Stimulated activated CD4-positive, alpha-beta T cell treated with anti-CD3 and anti-CD28 coated beads, Interleukin-15, amount 100 ng/mL, for 1 hour (primary cell): ENCODE measurements at regions not wholly inside any gene's neighbourhood (a gene's known extent, or its start where the extent isn't known, plus 50 kb on each side); places are given as distances from the start of the nearest gene placed in this dataset.
"Not testable (repeated sequence)": the region's sequence is repeated elsewhere in the genome, so short reads cannot be mapped to it uniquely, and the experiment has no call there.

Experiments
- DNase-seq, 2 donors: peaks; one replicate each; pipeline ENCODE4 v3.0.0-alpha.2; 2020; ENCODE audit warnings: low read depth in 1 of 2, low spot score in 1 of 2

DNA sequence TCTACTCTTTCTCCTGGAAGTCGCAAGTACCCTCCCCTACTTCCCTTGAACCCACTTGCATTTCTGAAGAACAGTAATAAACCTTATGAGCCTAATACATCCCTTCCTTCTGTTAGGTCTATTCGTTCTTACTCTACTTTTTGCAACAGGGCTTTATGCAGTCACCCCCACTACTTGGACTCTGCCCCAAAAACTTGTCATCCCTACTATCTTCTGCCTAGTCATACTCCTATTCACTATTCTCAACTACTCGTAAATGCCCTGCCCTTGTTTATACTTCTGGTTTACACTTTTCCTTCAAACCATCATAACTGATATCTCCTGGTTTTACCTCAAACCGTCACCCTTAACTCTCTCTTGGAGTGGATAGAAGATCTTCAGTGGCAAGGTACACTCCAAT, 55.2 kb upstream of the SLIT2 start:
- DNase-seq: no peak

DNA sequence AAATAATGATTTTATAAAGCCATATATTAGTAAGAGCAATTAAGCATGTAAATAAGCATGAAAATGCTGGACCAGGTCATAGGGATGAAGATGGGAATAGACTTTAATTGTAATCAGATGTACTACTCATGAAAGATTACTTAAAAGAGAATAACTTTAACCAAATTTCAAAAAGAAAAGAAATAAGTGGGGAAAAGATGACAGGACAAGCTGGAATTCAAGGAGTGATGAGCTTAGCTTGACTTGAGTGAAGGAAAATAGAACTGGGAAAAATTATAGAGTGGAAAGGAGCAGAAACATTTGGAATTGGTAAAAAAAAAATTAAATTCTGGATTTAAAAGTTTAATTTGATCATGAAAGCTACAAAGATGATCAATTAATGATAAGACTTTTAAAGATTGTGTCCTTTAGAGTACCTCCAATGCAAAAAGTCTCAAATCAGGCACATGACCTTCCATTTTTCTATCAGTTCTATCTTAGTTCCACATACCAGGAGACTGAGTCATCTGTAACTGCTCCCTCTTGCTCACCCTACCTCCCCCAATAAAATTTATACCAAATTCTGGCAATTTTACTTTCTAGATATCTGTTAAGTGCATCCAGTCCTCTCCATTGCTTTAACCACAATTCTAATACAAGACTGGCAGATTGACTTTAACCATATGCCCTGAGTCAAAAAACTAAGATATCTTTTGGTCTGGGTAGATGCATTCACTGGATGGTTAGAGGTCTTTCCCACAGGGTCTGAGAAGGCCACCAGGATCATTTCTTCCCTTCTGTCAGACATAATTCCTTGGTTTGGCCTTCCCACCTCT, 56.4 kb upstream of the SLIT2 start:
- DNase-seq: no peak

DNA sequence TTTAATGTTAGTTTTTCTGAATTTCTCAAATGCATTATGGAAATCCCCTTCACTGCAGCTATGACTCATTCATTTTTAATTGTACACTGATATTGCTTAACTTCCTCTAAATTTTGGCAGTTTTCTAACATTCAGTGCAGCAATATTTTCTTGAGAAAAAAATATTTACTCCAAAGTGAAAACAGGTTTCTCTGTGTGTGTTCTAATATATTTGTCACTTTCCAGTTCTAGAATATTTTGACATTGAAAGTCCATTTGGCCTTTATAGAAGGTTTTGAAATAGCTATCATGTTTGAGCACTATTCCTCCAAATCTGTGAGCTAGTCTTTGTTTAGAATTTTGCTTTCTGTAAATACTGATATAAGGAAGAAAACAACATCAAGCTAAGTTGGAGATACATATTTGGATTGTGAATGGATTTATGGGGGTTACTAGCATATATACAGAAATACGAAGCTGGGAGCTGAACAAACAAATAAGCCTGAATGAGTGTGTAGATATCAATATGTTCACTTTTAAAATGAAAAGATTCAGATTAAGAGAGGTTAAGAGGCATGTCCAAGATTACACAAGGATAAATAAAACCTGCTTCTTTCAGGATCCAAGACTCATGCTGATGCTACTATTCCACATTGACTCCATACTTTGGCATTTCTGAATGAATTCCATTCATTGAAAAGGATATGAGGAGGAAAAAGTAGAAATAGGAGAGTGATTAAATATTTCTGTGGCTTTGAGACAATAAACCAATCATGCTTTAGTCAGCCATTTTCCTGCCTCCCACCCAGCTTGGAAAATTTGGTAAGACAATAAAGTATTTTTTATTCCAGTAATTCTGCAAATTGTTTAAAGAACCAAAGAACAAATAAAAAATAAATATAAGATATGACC, 57.3 kb upstream of the SLIT2 start:
- no peak for DNase-seq

DNA sequence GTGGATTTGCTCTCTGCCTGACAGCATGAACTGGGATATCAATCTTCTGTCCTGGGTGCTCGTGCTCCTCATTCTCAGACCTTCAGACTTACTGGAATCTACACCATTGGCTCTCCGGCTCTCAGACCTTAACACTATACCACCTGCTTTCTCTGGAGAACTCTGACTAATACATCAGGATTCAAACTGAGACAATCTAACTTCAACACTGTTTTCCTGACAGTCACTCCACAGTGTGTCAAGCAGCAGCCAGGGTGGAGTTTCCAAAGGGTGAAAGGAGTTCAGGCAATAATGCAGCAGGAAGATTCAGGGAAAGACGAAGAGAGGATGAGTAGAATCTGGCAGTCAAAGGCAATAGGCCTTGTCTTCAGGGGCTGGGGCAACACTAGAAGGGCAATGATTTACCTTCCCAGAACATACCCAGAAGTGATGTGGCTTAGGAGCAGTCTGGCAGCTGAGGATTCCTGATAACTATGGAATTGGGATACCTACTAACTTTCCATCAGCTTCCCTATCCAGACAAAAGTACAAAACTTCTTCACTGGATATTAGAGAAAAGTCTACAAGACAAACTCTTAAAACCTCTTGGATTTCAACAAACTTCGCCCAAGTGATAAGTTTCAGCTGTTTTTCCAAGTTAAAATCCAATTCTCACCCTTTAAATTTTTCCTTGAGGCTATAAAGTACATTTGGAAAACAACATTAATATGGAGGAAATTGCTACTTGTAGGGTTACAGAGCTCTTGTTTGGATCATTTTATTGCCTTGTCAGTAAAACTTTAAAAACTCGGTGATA, 58.4 kb upstream of the SLIT2 start:
- DNase-seq: no peak

DNA sequence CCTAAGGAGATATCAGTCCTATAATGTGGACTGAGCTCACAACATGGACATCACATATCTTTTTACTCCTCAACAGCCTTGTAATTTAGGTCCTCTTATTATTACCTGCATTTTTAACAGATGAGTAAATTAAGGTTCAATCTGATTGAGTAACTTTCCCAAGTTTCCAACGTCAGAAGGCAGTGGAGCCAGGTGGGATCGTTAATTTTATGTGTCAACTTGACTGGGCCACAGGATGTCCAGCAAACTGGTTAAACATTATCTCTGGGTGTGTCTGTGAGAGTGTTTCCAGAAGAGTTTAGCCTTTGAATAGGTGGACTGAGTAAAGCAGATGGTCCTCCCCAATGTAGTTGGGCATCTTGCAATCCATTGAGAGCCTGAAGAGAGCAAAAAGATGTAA, 59.0 kb upstream of the SLIT2 start:
- DNase-seq: no peak

DNA sequence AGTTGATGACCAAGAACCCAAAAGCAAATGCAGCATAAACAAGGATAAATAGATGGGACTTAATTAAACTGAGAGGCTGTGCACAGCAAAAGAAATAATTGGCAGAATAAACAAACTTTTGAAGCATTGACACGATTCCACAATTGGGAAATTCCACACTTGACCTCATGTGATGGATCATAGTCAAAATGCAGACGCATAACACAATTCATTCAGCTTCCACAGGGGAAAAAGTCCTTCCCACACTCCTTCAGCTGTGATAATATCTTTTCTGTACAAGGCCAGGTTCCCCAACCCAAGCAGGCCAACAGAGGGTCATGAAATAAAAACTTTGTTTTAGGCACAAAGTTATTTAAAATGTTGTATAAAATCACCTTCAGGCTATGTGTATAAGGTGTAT, 66.6 kb upstream of the SLIT2 start:
- DNase-seq: no peak

DNA sequence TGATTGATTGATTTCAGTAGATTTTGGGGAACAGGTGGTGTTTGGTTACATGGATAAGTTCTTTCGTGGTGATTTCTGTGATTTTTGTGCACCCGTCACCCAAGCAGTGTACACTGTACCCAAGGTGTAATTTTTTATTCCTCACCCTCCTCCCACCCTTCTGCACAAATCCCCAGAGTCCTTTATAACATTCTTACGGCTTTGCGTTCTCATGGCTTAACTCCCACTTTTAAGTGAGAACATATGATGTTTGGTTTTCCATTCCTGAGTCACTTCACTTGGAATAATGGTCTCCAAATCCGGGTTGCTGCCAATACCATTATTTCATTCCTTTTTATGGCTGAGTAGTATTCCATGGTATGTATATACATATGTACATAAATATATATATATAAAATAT, 68.6 kb upstream of the SLIT2 start:
- DNase-seq: not testable (repeated sequence)

DNA sequence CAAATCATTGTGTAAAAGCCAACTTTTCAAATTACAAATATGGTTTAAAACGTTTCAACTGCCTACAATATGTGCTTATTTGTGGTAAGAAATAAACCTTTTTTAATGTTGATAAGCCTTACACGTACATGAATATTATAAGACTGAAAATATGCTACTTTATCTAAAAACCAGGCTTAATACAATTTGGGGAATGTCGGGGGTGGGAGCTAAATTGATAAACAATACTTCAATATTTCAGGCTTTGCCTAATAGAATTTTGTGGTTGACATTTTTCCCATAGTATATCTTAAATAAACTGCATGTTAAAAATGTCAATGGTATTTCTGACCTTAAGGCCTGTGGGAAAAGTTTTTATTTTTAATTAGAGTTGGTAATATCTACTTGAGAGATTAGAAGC, 69.8 kb upstream of the SLIT2 start:
- DNase-seq: no peak

DNA sequence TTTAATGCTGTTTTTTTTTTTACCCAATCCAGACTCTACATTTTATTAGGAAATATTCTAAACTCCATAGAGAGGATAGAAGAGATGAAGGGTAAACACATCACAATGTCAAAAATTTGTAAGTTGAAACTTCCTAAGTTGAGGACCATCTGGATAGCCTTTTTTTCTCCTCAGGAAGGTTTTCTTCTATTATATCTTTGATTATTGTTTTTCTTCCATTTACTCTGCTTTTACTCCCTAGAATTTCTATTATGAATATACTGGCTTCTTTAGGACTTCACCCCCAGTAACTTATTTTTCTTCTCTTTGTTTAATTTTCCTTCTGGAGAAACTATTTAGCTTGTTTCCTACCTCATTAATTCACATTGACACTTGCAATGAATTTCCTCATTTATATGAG, 71.2 kb upstream of the SLIT2 start:
- no peak for DNase-seq

DNA sequence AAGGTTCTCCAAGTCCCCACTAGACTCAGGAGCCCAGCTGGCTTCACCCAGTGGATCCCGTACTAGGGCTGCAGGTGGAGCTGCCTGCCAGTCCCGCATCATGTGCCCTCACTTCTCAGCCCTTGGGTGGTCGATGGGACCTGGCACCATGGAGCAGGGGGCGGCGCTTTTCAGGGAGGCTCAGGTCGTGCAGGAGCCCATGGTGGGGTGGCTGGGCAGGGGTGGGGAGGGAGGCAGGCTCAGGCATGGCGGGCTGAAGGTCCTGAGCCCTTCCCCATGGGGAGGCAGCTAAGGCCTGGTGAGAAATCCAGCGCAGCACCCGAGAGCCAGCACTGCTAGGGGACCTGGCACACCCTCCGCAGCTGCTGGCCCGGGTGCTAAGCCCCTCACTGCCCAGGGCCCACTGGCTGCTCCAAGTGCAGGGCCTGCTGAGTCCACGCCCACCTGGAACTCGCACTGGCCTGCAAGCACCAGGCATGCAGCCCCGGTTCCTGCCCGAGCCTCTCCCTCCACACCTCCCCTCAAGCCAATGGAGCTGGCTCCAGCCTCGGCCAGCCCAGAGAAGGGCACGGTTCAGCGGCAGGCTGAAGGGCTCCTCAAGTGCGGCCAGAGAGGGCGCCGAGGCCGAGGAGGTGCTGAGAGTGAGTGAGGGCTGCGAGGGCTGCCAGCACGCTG, 72.7 kb upstream of the SLIT2 start:
- DNase-seq: no peak

DNA sequence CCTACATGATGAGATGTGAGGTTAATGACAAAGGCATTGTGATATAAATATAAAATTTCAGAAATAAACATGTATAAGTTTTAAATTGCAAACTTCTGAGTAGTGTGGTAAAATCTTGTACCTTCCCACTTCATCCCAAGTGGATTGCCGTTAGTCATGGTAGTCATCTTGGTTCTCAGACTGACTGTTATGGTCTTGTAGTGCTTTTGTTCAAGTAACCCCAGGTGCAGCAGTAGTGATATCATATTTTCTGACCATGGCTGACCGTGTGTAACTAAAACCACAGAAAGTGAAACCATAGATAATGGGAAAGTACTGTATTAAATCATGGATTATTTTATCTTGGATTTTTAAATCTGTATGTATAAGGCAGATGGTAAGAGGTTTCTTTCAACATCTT, 74.8 kb upstream of the SLIT2 start:
- DNase-seq: no peak

DNA sequence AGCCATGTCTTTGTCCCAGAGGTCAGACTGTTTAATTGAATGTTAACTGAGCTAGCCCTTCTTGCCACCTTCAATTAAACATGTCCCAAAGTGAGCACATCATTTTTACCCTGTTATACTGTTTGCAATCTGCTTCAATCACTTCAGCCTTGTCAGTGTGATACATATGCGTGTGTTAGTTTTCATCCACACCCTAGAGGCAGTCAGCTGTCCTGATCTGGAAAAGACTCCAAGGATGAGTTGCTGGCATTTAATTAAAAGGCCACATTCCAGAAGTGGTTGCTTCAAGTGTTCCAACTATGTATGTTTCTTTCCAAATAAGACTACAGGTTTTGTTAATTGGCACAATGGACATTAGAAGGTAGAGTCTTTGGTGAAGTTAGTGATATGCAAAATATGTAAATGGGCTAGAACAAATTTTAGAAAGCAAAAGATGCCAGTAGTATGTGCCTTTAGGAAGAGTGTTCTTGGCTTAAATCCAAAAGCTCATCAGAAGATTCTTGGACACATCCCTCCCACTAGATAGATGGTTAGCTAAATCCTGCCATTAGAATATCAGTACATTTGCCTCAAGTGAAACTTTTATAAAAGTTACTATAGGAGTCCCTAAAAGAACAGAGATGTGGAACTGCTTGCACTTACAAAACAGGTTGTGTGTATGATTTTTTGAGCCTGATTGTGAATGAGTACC, 79.5 kb upstream of the SLIT2 start:
- DNase-seq: no peak

DNA sequence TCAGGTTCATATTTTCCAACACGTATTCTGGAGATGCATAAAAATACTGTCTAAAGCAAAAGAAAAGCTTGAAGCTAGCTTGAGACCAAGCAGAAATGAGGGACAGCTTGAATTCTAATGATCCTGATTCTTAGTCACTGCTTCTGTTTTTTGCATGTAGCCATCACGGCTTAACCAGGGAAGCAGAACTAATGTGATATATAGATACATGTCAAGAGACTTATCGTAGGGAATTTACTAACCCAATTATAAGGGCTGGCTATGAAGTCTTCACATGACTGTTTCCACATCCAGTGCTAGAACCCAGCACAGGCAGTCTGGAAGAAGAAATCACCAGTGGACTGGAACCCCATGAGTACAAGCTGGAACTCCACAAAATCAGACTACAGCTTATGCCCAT, 85.2 kb upstream of the SLIT2 start:
- no peak for DNase-seq

DNA sequence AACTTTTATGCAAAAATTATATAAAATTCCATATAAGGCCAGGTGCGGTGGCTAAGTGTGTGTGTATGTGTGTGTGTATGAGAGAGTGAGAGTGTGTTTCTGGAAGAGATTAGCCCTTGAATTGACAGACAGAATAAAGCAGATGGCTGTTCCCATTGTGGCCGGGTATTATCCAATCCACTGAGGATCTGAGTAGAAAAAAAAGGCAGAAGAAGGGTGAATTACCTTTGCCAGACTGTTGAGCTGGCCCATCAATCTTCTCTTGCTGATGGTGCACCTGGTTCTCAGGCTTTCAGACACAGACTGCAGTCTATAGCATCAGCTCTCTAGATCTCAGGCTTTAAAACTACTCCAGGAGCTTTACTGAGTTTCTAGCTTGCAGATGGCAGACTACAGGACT, 92.2 kb upstream of the SLIT2 start:
- no peak for DNase-seq

DNA sequence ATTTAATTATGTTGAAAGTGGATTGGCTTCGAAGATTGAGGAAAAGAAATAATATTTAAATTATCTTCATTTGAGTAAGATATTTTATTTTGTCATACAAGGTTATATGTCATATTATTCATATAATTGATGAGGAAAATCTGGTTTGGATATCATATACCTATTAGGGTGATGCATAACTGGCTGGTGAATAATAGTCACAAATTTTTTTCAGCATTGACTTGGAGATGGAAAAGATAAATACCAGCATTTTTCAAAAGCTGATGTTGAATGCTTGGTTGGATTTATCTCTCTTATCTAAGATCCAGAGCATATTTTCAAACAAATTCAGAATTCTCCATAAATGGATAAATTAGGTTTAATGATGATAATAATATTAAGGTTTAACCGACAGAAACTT, 93.5 kb upstream of the SLIT2 start:
- no peak for DNase-seq

DNA sequence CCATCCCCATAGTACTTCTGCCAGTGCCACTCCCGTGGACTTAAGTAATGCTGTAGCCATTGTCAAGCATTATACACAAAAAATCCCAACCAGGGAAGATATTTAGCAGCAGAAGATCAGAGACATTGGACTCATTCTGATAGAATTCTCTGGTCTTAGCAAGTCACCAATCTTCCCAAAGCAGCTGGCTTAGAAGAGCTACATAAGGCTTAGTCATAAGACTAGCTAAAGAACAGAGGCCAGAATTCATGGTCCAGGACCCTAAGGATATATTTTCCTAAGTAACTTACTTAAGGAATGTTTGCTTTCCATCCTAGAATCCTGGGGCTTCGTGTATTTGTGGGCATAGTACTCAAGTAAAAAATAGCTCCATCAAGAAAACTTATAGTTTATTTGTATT, 100.3 kb upstream of the SLIT2 start:
- DNase-seq: no peak

DNA sequence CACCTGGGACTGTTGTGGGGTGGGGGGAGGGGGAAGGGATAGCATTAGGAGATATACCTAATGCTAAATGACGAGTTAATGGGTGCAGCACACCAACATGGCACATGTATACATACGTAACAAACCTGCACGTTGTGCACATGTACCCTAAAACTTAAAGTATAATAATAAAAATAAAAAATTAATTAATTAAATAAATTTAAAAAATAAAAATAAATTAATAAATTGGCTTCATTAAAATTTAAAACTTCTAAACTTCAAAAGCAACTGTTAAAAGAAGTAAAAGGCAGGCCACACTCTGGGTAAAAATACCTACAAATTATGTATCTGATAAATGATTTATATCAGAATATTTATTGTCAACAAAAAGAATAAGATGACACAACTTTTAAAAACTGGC, 102.6 kb upstream of the SLIT2 start:
- DNase-seq: not testable (repeated sequence)

DNA sequence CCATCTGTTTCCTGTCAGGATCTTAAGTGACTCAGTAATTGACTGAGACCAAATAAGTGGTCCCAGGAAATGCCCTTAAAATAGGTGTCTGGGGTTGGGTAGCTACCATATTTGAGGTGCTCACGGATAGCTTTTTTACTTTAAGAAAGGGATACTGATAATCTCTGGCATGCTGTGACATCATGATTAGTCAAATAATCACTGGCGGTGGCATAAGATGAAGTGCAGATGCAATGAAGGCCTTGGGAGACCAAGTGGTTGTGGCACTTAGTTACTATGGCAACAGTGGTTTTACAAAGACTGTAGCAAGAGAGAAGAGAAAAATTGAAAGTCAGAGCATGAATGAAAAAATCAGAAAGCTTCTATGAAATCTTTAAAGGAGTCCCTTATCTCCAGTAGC, 114.5 kb upstream of the SLIT2 start:
- DNase-seq: no peak

DNA sequence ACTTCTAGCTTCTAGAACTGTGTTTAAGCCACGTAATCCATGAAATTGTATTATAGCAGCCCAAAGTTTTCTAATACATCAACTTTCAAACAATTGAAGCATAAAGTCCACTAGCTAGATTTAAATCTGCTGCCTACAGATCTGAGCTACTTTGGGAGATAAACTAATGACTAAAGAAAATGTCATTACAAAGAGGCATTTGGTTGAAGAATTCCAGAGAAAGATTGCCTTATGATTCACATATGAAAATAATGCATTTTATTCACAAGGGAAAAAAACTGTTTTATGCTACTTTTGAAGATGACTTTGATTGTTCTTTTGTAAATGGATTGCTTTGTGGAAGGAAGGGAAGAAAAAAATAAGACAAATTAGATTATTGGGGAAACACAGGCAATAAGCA, 124.1 kb upstream of the SLIT2 start:
- no peak for DNase-seq

DNA sequence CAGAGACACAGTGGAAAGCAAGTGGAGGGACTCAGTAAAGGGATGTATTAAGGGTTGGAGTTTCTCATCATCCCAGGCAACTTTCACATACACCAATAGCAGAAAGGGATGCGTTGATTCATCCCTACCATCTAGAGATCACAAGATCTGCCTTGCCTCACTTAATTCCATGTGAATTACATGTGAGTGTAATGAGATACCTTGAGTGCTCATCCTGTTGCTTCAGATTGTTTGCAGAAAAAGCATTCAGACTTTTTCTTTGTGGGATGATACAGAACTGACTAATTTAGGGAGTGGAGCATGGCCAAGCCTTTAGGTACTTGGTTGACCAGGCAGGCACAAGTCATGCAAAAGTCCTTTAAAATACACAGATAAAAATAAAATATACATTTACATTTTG, 124.8 kb upstream of the SLIT2 start:
- no peak for DNase-seq
